Uterus (tissue), 2 donors: ENCODE measurements at regions not wholly inside any gene's neighbourhood (a gene's known extent, or its start where the extent isn't known, plus 50 kb on each side); places are given as distances from the start of the nearest gene placed in this dataset.

Experiments
- POLR2A ChIP-seq, 2 donors: fragments of 450-650 bp; IDR thresholded peaks; one replicate each; pipeline ENCODE4 v1.6.1; 2016; ENCODE audit warnings: antibody characterized with exemption in 2 of 2, mild to moderate bottlenecking in 1 of 2, moderate library complexity in 1 of 2
- TF ChIP-seq, protein P1 (sequence below), 4 experiments: fragments of 200-600 bp in 2 of 4; fragments of 450-650 bp in 2 of 4; sonication (generic) in 2 of 4; IDR thresholded peaks; one replicate each; pipeline ENCODE4 v1.5.1; 2016 to 2019; ENCODE audit warnings: antibody characterized with exemption in 4 of 4, mild to moderate bottlenecking in 2 of 4, moderate library complexity in 1 of 4

DNA sequence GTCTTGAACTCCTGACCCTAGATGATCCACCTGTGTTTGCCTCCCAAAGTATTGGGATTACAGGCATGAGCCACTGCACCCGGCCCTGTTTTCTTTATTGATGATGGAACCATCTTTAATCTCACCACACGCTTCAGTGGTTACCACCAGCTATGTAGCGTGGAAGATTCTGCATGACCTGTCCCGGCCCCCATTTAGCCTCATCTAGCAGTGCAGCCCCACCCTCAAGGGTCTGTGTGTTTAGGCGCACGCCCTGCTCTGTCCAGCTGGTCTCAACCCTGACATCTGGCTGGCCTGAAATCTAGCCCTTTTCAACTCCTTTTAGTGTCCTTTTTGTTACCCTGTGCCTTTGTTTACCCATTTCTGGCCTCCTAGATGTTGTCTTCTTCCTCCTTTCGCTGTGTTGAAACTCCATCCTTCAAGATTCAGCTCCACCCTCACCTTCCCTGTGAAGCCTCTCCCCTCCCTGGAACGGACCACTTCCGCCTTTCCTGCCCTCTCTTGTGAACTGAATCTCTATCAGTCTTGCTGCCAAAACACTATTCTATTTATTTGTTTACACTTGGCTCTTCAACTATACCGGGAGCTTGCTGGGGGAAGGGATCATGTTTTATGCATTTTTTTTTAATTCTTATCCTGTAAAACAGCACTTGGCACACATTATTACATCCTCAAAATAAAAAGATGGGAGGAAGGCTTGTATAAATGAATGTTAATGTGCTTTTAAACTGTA is 101.0 kb upstream of the MTHFD1L start:
- TF ChIP-seq, protein P1, sequence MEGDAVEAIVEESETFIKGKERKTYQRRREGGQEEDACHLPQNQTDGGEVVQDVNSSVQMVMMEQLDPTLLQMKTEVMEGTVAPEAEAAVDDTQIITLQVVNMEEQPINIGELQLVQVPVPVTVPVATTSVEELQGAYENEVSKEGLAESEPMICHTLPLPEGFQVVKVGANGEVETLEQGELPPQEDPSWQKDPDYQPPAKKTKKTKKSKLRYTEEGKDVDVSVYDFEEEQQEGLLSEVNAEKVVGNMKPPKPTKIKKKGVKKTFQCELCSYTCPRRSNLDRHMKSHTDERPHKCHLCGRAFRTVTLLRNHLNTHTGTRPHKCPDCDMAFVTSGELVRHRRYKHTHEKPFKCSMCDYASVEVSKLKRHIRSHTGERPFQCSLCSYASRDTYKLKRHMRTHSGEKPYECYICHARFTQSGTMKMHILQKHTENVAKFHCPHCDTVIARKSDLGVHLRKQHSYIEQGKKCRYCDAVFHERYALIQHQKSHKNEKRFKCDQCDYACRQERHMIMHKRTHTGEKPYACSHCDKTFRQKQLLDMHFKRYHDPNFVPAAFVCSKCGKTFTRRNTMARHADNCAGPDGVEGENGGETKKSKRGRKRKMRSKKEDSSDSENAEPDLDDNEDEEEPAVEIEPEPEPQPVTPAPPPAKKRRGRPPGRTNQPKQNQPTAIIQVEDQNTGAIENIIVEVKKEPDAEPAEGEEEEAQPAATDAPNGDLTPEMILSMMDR (IDR thresholded peaks at IDR 0.05): no peak
- no peak for TF ChIP-seq POLR2A (IDR thresholded peaks at IDR 0.05)
